Sigmoid colon (tissue), 4 donors: ENCODE measurements at regions not wholly inside any gene's neighbourhood (a gene's known extent, or its start where the extent isn't known, plus 50 kb on each side); places are given as distances from the start of the nearest gene placed in this dataset.

Source experiments
- EP300 ChIP-seq, 4 donors: sonication (generic); formaldehyde crosslinking; IDR thresholded peaks; one replicate each; pipeline ENCODE4 v1.6.1; 2017; ENCODE audit warnings: antibody characterized with exemption in 4 of 4
- POLR2A ChIP-seq, 2 donors: fragments of 450-650 bp; IDR thresholded peaks; one replicate each; pipeline ENCODE4 v1.6.1; 2016; ENCODE audit warnings: antibody characterized with exemption in 2 of 2, mild to moderate bottlenecking in 2 of 2, moderate library complexity in 2 of 2
- TF ChIP-seq, protein P1 (sequence below), 4 experiments: fragments of 450-650 bp in 3 of 4; fragments of 200-600 bp in 1 of 4; IDR thresholded peaks; one replicate each; pipeline ENCODE4 v1.5.1; 2016 to 2019; ENCODE audit warnings: antibody characterized with exemption in 4 of 4, mild to moderate bottlenecking in 3 of 4, moderate library complexity in 2 of 4

DNA sequence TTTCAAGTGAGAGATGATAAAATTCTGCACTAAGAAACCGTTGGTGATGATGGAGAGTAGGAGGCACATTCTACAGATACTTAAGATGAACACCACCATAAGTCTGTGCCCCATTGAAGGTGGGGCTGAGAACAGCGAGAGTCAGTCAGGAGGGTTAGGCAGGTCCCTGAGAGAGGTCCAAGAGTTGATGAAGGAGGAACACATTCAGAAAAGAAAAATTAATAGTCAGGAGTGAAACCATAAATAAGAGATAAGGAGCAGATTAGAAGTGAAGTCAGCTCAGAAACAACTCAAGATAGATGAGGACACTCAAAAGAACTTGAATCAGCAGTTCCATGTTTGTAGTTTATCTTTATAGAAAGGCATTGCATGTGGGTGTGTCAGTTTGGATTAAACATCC lies 727.2 kb upstream of the MARCKS start:
- TF ChIP-seq POLR2A (IDR thresholded peaks at IDR 0.05) (no peak), EP300 (IDR thresholded peaks at IDR 0.05) (no peak)
- TF ChIP-seq, protein P1, sequence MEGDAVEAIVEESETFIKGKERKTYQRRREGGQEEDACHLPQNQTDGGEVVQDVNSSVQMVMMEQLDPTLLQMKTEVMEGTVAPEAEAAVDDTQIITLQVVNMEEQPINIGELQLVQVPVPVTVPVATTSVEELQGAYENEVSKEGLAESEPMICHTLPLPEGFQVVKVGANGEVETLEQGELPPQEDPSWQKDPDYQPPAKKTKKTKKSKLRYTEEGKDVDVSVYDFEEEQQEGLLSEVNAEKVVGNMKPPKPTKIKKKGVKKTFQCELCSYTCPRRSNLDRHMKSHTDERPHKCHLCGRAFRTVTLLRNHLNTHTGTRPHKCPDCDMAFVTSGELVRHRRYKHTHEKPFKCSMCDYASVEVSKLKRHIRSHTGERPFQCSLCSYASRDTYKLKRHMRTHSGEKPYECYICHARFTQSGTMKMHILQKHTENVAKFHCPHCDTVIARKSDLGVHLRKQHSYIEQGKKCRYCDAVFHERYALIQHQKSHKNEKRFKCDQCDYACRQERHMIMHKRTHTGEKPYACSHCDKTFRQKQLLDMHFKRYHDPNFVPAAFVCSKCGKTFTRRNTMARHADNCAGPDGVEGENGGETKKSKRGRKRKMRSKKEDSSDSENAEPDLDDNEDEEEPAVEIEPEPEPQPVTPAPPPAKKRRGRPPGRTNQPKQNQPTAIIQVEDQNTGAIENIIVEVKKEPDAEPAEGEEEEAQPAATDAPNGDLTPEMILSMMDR (IDR thresholded peaks at IDR 0.05) = no peak
